ENCODE measurements at regions not wholly inside any gene's neighbourhood (a gene's known extent, or its start where the extent isn't known, plus 50 kb on each side); places are given as distances from the start of the nearest gene placed in this dataset.

DNA sequence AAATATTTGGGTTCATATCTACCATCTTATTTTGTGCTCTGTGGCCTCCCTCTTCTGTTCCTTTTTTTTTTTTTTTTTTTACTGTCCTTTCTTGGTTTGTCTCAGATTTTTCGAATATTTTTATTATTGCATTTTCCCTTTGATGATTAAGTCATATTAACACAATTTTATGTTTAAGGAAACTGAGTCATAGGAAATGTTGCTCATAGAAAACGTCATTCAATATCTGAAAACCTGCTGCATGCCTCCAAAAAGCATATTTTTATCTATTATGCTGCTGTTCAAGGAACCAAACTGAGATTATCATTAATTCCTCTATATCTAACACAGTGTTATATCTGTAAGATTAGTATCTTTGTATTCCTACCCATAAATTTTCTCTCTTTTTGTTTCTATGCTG is 614.3 kb upstream of the SLC8A1 start:
- no peak overlapping the region for H3K27ac ChIP-seq (ENCODE audit: low read depth, low read length)
- WGBS, 3 donors: 59 to 82% (median 80%) methylated on average over 2 of the region's 2 CpGs

GRCh38 chr2:41068740-41069139 is 616.9 kb upstream of the SLC8A1 start:
- WGBS, 3 donors: 71 to 90% (median 86%) methylated on average over 3 of the region's 3 CpGs
- H3K27ac ChIP-seq (ENCODE audit: low read depth, low read length): no peak overlapping the region

GRCh38 chr2:41078341-41078740 is 626.5 kb upstream of the SLC8A1 start:
- H3K27ac ChIP-seq (ENCODE audit: low read depth, low read length): no peak overlapping the region
- 90 to 95% (median 91%) methylated on average over 1 of the region's 1 CpG for WGBS, 3 donors

- WGBS, 3 donors: 38 to 63% (median 56%) methylated on average over 1 of the region's 1 CpG
- no peak overlapping the region for H3K27ac ChIP-seq (ENCODE audit: low read depth, low read length)
These were observed 627.1 kb upstream of the SLC8A1 start for GRCh38 chr2:41079011-41079410.

DNA sequence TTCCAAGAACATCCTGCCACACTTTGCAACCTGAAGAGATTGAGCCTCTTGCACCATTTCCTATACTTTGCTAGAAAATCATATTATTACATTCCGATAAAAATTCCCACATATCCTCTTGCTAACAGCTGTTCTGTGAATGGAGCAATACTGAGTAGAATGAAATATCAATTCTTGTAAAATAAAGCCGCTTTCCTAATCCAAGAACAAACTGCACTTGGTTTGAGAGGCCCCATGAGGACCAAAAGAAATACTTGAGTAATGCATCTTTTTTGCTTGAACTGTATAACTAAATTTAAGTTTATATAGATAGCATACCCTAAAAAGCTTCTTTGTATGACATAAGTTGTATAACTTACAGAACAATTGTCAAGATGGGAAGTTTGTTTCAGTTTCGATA is 632.4 kb upstream of the SLC8A1 start:
- 70 to 85% (median 84%) methylated on average over 3 of the region's 3 CpGs for WGBS, 3 donors
- no peak overlapping the region for H3K27ac ChIP-seq (ENCODE audit: low read depth, low read length)

DNA sequence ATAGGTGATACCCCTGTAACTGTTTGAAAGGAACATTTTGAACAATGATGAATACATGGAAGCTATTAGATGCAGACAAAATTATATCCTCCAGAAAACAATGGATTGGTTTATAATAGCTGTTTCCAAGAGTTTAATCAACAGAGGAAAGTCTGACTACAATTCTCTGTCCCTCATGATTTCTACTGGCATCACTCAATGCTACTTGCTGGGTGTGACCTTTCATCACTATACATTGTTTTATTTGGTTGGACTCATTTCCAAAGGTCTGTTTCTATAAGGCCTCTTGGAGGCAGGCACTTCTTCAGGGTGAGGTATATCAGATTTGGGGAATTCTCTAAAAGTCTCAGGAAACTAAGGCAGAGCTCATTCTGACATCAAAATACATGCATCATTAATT is 636.1 kb upstream of the SLC8A1 start:
- H3K27ac ChIP-seq (ENCODE audit: low read depth, low read length): no peak overlapping the region

DNA sequence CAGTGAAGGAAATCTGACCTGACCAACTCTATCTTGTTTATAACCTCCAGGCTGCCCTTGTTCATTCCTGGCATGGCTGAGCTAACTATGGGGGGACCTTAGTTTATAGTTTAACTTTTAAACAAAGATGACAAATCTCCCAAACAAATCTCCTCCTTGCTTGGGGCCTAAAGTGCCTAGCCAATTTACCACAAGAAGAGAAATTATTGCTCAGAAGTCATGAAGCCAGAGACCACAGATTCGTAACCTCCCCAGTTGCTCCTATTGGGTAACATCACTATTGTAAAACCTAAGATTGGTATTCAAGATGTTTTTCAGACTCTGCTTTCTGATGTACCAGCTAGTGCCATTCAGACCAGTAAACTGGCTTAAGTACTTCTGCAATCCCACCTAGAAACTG is 649.4 kb upstream of the SLC8A1 start:
- WGBS, 3 donors: 42 to 97% (median 92%) methylated on average over 1 of the region's 1 CpG
- H3K27ac ChIP-seq (ENCODE audit: low read depth, low read length): no peak overlapping the region

GRCh38 chr2:41109744-41110143 is 657.9 kb upstream of the SLC8A1 start:
- H3K27ac ChIP-seq (ENCODE audit: low read depth, low read length): no peak overlapping the region
- WGBS, 3 donors: 86 to 95% (median 91%) methylated on average over 4 of the region's 4 CpGs

GRCh38 chr2:41111836-41112627 is 660.1 kb upstream of the SLC8A1 start:
- WGBS, 3 donors: 61 to 65% (median 65%) methylated on average over 5 of the region's 5 CpGs
- no peak overlapping the region for H3K27ac ChIP-seq (ENCODE audit: low read depth, low read length)

GRCh38 chr2:41116106-41116797 is 664.4 kb upstream of the SLC8A1 start:
- 91 to 96% (median 93%) methylated on average over 8 of the region's 8 CpGs for WGBS, 3 donors
- no peak overlapping the region for H3K27ac ChIP-seq (ENCODE audit: low read depth, low read length)

- H3K27ac ChIP-seq (ENCODE audit: low read depth, low read length): no peak overlapping the region
- WGBS, 3 donors: 79 to 89% (median 81%) methylated on average over 4 of the region's 4 CpGs
These were observed 667.6 kb upstream of the SLC8A1 start for GRCh38 chr2:41119489-41119888.

DNA sequence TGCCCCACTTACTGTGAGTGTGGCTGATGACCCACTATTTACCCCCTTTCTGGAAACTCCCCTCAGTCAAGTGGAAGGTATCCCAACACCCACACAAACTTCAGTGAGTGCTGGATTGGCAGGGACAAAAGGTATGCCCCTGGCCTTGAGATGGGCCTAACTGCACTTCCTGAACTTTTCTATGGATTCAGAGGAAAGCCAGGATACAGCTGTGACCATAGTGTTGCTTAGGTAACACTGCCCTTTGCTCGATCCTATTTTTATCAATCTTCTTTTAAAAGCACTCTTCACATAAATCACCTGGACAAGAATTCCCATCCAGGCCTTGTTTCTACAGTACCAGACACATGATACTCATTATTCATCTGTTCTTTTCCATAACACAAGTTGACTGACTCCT is 671.5 kb upstream of the SLC8A1 start:
- no peak overlapping the region for H3K27ac ChIP-seq (ENCODE audit: low read depth, low read length)
- 30 to 48% (median 35%) methylated on average over 1 of the region's 1 CpG for WGBS, 3 donors

GRCh38 chr2:41127351-41127750 is 675.5 kb upstream of the SLC8A1 start:
- WGBS, 3 donors: 61 to 85% (median 63%) methylated on average over 3 of the region's 3 CpGs
- H3K27ac ChIP-seq (ENCODE audit: low read depth, low read length): no peak overlapping the region

GRCh38 chr2:41129988-41130387 is 678.1 kb upstream of the SLC8A1 start:
- WGBS, 3 donors: 22 to 49% (median 36%) methylated on average over 3 of the region's 3 CpGs
- H3K27ac ChIP-seq (ENCODE audit: low read depth, low read length): no peak overlapping the region

DNA sequence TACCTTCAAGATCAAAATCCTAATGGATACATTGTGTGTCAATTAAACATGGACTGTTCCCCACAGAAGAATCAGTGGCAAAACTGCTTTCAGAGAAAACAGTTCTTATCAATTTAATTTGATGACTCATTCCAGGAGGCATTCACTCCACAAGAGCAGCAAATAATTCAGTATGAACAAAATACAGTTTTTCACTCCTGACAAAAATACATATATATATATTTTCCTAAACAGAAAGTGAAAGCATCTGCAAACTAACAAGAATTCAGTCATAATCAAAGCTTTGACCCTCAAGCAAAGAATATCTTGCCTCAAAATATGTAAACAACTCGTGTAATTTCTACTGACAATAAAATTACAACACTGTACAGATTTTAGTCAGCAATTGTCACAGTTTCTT is 685.1 kb upstream of the SLC8A1 start:
- H3K27ac ChIP-seq (ENCODE audit: low read depth, low read length): no peak overlapping the region
- 22 to 31% (median 23%) methylated on average over 1 of the region's 1 CpG for WGBS, 3 donors

GRCh38 chr2:41141146-41141791 is 689.4 kb upstream of the SLC8A1 start:
- H3K27ac ChIP-seq (ENCODE audit: low read depth, low read length): no peak overlapping the region
- 67 to 91% (median 87%) methylated on average over 5 of the region's 5 CpGs for WGBS, 3 donors

DNA sequence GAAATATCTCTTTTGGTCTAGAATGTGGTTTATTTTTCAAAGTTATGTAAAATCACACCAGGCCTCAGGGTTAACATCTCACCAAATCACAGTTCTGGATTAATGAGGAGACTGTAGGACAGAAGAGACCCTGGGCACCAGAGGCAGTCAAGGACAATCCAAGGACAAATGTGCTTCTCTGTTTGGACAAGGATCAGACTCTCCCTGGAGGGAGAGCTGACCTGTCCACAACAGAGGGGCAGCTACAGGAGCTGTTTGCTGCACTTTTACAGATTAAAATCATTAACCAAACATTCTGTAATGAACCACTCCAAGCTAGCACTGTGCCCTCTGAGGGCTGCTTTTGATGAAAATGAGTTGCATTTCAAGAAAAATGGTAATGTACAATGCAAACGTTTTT is 690.6 kb upstream of the SLC8A1 start:
- no peak overlapping the region for H3K27ac ChIP-seq (ENCODE audit: low read depth, low read length)
- 38 to 59% (median 56%) methylated on average over 1 of the region's 1 CpG for WGBS, 3 donors

- no peak overlapping the region for H3K27ac ChIP-seq (ENCODE audit: low read depth, low read length)
- 84 to 92% (median 92%) methylated on average over 1 of the region's 1 CpG for WGBS, 3 donors
These were observed 693.2 kb upstream of the SLC8A1 start for GRCh38 chr2:41145066-41145465.

DNA sequence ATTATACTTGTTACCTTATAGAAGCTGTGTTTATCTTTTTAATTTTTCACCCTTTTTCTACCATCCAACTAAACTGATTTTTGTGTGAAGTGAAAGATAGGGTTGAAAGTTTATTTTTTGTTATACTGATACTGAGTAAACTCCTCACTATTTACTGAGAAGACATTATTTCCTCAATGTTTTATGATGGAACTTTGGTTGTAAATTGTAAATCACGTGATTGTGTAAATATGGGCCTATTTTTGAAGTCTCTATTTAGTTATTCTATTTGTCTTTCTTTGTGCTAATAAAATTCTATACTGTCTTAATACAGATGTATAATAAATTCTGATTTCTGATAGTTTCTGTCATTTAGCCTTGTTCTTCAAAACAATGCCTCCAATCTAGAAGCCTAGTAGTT is 697.2 kb upstream of the SLC8A1 start:
- 53 to 84% (median 78%) methylated on average over 1 of the region's 1 CpG for WGBS, 3 donors
- no peak overlapping the region for H3K27ac ChIP-seq (ENCODE audit: low read depth, low read length)

DNA sequence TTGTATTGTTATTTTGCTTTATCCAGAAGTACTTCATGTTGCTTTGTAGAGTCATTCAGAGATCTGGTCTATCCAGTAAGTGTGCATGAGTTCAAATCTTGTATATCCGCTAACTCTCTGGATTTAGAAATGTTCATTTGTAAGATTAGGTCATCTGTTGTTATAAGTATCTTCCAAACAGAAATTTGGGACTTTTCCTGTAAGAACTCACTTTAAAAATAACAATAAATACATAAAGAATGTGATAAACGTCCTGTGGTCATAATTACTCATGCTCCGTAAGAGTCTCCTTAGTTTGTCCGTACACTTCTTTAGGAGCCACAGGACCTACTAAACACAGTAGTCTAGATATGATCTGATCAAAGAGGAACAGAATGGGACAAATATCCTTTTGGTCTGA is 699.9 kb upstream of the SLC8A1 start:
- no peak overlapping the region for H3K27ac ChIP-seq (ENCODE audit: low read depth, low read length)
- WGBS, 3 donors: 83 to 89% (median 85%) methylated on average over 4 of the region's 4 CpGs

All from adipose tissue (tissue), 3 donors.